ENCODE measurements at regions not wholly inside any gene's neighbourhood (a gene's known extent, or its start where the extent isn't known, plus 50 kb on each side); places are given as distances from the start of the nearest gene placed in this dataset.

DNA sequence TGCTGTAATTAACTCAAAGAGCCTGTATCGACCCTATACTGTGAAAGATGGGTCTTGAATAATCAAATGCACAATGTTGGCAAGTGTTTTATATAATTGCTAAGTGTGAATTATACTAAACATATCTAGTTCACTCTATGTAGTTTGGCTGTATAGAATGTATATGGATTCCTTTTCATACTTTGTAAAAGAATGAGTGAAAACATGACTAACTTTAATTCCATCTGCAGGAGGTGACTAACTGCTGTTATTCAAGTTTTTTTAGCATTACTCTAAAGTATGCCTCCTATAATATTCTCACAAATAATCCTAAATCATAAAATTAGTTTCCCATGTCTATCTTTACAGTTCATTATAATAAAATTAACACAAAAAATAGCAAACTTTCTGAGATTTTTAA lies 394.0 kb upstream of the MON1B start:
- no peaks in the 10 kb centered on the region for H3K9me2 ChIP-seq (replicated peaks; ENCODE audit: low read length)
- ChIA-PET CTCF (no interaction called here), POLR2A (ENCODE audit: unreplicated experiment) (no interaction called here)
- H3K27me3 ChIP-seq (ENCODE audit: low read length): no peaks in the 10 kb centered on the region
- H3K4me1 ChIP-seq (ENCODE audit: insufficient read depth, low read length): peaks cover 25% of the 10 kb centered on the region
- peak overlapping the region; percentile 57 for H2AFZ ChIP-seq (ENCODE audit: low read length)
- H3K9me3 ChIP-seq (ENCODE audit: low read length): no peaks in the 10 kb centered on the region
- peak overlapping the region; percentile 80 for H3K9ac ChIP-seq (ENCODE audit: low read length)
- peak overlapping the region; percentile 54 for H3K4me3 ChIP-seq (ENCODE audit: low read length)
- no peaks in the 10 kb centered on the region for H3K36me3 ChIP-seq (ENCODE audit: low read depth, low read length)
- no peaks in the 10 kb centered on the region for H4K20me1 ChIP-seq (ENCODE audit: low read length)
- peak overlapping the region; percentile 82 for H3K4me2 ChIP-seq (ENCODE audit: low read length)
- ATAC-seq: peak; percentile 78
- H3F3A ChIP-seq (ENCODE audit: low read length, unreplicated experiment): no peaks in the 10 kb centered on the region
- intact Hi-C loops (cut with micrococcal nuclease): loop anchor here (2.0 to 5.0 kb wide), 3 partner anchors 16 to 70 kb away; no protein-coding TSS in a partner anchor
- peak; percentile 37 for DNase-seq
- H3K27ac ChIP-seq (ENCODE audit: low read length): peak overlapping the region; percentile 93
- BruUV-seq (replicated peaks): no TSS peak
- no peaks in the 10 kb centered on the region for H3K79me2 ChIP-seq (ENCODE audit: low read length)
- TF ChIP-seq EZH2phosphoT487 (IDR thresholded peaks at IDR 0.05; ENCODE audit: borderline replicate concordance, low read length) (no peak), EZH2 (IDR thresholded peaks at IDR 0.05; ENCODE audit: low read length, unreplicated experiment) (no peak)
- TF ChIP-seq, protein P1, sequence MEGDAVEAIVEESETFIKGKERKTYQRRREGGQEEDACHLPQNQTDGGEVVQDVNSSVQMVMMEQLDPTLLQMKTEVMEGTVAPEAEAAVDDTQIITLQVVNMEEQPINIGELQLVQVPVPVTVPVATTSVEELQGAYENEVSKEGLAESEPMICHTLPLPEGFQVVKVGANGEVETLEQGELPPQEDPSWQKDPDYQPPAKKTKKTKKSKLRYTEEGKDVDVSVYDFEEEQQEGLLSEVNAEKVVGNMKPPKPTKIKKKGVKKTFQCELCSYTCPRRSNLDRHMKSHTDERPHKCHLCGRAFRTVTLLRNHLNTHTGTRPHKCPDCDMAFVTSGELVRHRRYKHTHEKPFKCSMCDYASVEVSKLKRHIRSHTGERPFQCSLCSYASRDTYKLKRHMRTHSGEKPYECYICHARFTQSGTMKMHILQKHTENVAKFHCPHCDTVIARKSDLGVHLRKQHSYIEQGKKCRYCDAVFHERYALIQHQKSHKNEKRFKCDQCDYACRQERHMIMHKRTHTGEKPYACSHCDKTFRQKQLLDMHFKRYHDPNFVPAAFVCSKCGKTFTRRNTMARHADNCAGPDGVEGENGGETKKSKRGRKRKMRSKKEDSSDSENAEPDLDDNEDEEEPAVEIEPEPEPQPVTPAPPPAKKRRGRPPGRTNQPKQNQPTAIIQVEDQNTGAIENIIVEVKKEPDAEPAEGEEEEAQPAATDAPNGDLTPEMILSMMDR (conservative IDR thresholded peaks at IDR 0.05; ENCODE audit: low read depth, low read length): no peak

DNA sequence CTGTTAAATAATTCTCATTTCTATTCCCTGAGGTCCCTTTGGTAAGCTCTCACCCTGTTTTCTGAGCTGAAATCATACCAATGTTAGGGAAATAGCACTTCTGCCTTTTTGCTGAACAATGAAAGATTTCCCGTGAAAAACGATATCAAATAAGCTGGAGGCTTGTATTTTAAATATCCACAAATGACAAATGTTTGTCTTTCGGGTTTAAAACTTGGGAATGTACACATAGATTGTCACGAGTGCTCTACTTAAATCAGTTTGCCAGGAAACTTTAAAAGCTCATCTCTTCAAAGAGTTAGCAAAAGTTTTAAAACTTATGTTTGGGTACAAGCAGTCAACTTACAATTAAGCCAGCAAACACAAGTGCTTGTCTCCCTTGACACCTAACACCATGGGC lies 393.5 kb upstream of the MON1B start:
- Histone ChIP-seq H4K20me1 (ENCODE audit: low read length) (no peaks in the 10 kb centered on the region), H3K36me3 (ENCODE audit: low read depth, low read length) (no peaks in the 10 kb centered on the region), H3K4me1 (ENCODE audit: insufficient read depth, low read length) (peaks cover 25% of the 10 kb centered on the region), H3K9me3 (ENCODE audit: low read length) (no peaks in the 10 kb centered on the region), H2AFZ (ENCODE audit: low read length) (peak overlapping the region; percentile 57), H3K4me2 (ENCODE audit: low read length) (peak overlapping the region; percentile 82), H3K27ac (ENCODE audit: low read length) (peak overlapping the region; percentile 93), H3F3A (ENCODE audit: low read length, unreplicated experiment) (no peaks in the 10 kb centered on the region), H3K4me3 (ENCODE audit: low read length) (peak overlapping the region; percentile 54), H3K79me2 (ENCODE audit: low read length) (no peaks in the 10 kb centered on the region), H3K9me2 (replicated peaks; ENCODE audit: low read length) (no peaks in the 10 kb centered on the region), H3K9ac (ENCODE audit: low read length) (peak overlapping the region; percentile 80), H3K27me3 (ENCODE audit: low read length) (no peaks in the 10 kb centered on the region)
- TF ChIP-seq EZH2phosphoT487 (IDR thresholded peaks at IDR 0.05; ENCODE audit: borderline replicate concordance, low read length) (no peak), EZH2 (IDR thresholded peaks at IDR 0.05; ENCODE audit: low read length, unreplicated experiment) (no peak)
- TF ChIP-seq, protein P1 (conservative IDR thresholded peaks at IDR 0.05; ENCODE audit: low read depth, low read length): no peak
- ChIA-PET POLR2A (ENCODE audit: unreplicated experiment) (no interaction called here), CTCF (no interaction called here)
- intact Hi-C loops (cut with micrococcal nuclease): loop anchor here (2.0 to 5.0 kb wide), 3 partner anchors 17 to 70 kb away; no protein-coding TSS in a partner anchor
- peak; percentile 51 for DNase-seq
- BruUV-seq (replicated peaks): no TSS peak
- peak; percentile 57 for ATAC-seq

DNA sequence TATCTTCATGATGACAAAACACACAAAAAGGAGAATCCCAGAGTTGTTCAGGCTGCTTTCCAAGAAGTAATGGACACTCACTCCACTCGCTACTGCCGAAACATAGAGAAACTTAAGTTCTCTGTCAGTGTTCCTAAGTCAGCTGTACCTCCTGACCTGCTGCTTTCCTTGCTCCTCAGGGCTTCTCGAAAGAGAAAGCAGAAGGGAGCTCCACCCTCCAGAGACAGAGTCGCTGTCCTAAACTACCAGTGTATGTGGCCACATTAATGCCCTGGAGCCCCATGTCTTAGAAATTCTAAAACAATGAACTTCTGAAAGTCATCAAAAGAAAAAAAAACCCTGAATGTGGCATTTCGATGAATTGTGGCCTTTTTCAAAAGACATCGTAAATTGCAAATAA lies 390.8 kb upstream of the MON1B start:
- Histone ChIP-seq H3K9me2 (replicated peaks; ENCODE audit: low read length) (no peaks in the 10 kb centered on the region), H3K4me1 (ENCODE audit: insufficient read depth, low read length) (peaks cover 44% of the 10 kb centered on the region), H4K20me1 (ENCODE audit: low read length) (no peaks in the 10 kb centered on the region), H2AFZ (ENCODE audit: low read length) (no peak overlapping the region), H3K36me3 (ENCODE audit: low read depth, low read length) (no peaks in the 10 kb centered on the region), H3K4me3 (ENCODE audit: low read length) (no peak overlapping the region), H3K9me3 (ENCODE audit: low read length) (no peaks in the 10 kb centered on the region), H3F3A (ENCODE audit: low read length, unreplicated experiment) (no peaks in the 10 kb centered on the region), H3K4me2 (ENCODE audit: low read length) (no peak overlapping the region), H3K9ac (ENCODE audit: low read length) (no peak overlapping the region), H3K27ac (ENCODE audit: low read length) (no peak overlapping the region), H3K27me3 (ENCODE audit: low read length) (no peaks in the 10 kb centered on the region), H3K79me2 (ENCODE audit: low read length) (no peaks in the 10 kb centered on the region)
- ATAC-seq (no peak), DNase-seq (no peak)
- ChIA-PET CTCF (no interaction called here), POLR2A (ENCODE audit: unreplicated experiment) (no interaction called here)
- TF ChIP-seq, protein P1 (conservative IDR thresholded peaks at IDR 0.05; ENCODE audit: low read depth, low read length): no peak
- TF ChIP-seq EZH2 (IDR thresholded peaks at IDR 0.05; ENCODE audit: low read length, unreplicated experiment) (no peak), EZH2phosphoT487 (IDR thresholded peaks at IDR 0.05; ENCODE audit: borderline replicate concordance, low read length) (no peak)
- intact Hi-C loops (cut with micrococcal nuclease): no loop called here
- BruUV-seq (replicated peaks): no TSS peak
